Activated CD8-positive, alpha-beta T cell treated with anti-CD3 and anti-CD28 coated beads, Interleukin-2, amount 10 ng/mL, durations not matched to agents 7 days and 5 days (primary cell): ENCODE measurements at regions not wholly inside any gene's neighbourhood (a gene's known extent, or its start where the extent isn't known, plus 50 kb on each side); places are given as distances from the start of the nearest gene placed in this dataset.

Experiments used
- ATAC-seq: fragments of 150-1000 bp; cut with Tn5 transposase; one replicate; pipeline ENCODE4 v1.10.0; 2021; ENCODE audit warnings: moderate library complexity
- CTCF ChIA-PET: fragments of 350-600 bp; sonication (Branson Sonifier 250); formaldehyde crosslinking; loops from one replicate; lab custom pipeline; 2021; ENCODE audit warnings: antibody characterized with exemption; lab: Charles Lee
- POLR2A ChIA-PET: fragments of 350-600 bp; sonication (Branson Sonifier 250); formaldehyde crosslinking; loops from one replicate; lab custom pipeline; 2021; ENCODE audit warnings: antibody characterized with exemption; lab: Charles Lee
- DNase-seq: peaks from one replicate; pipeline ENCODE4 v3.0.0-alpha.2; 2020
- H3K27ac Mint-ChIP-seq: one replicate; pipeline ENCODE4 v1.8.0; 2021; ENCODE audit warnings: mild to moderate bottlenecking, mixed read lengths
- H3K27me3 Mint-ChIP-seq: one replicate; pipeline ENCODE4 v1.8.0; 2021; ENCODE audit warnings: low read depth, mixed read lengths
- H3K36me3 Mint-ChIP-seq: one replicate; pipeline ENCODE4 v1.8.0; 2021; ENCODE audit warnings: low read depth, mixed read lengths
- H3K4me1 Mint-ChIP-seq: one replicate; pipeline ENCODE4 v1.8.0; 2021; ENCODE audit warnings: low read depth, mixed read lengths
- H3K4me3 Mint-ChIP-seq: one replicate; pipeline ENCODE4 v1.8.0; 2021; ENCODE audit warnings: mild to moderate bottlenecking, mixed read lengths
- H3K9me3 Mint-ChIP-seq: one replicate; pipeline ENCODE4 v1.8.0; 2022; ENCODE audit warnings: mixed read lengths; ENCODE audit not compliant: insufficient read depth

DNA sequence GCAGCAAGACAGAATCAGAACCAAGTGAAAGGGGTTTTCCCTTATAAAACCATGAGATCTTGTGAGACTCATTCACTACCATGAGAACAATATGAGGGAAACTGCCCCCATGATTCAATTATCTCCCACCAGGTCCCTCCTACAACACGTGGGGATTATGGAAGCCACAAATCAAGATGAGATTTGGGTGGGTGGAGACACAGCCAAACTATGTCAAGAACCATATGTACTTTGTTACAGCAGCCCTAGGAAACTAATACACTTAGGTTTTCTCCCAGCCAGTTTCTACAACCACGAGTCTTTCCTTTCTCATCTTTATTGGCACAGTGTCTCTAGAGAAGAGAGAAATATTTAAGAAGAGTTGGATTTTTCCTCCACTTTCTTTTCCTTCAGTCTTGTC lies 72.6 kb downstream of the BTG1 start:
- Mint-ChIP-seq H3K4me3 (no peak overlapping the region), H3K27ac (no peak overlapping the region), H3K9me3 (peaks cover 6% of the 10 kb centered on the region), H3K36me3 (peaks cover 7% of the 10 kb centered on the region), H3K4me1 (peaks cover 20% of the 10 kb centered on the region), H3K27me3 (no peaks in the 10 kb centered on the region)
- no peak for ATAC-seq
- CTCF ChIA-PET: no interaction called here
- no peak for DNase-seq
- POLR2A ChIA-PET: no interaction called here

DNA sequence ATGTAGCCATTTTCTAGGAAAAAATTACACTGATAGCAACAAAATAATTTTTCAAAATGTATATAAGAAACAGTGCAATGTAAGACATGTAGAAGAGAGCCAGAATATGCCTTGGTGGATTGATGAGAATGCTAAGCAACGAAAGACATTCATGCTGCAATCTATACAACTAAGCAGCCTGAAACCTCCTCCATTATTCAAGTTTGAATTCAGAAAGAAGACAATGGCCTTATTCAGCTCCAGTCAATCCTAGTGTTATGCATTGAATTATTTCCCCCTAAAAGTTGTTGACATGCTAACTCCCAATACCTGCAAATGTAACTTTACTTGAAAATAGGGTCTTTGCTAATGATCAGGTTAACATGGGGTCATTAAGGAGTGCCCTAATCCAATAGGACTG lies 73.5 kb downstream of the BTG1 start:
- Mint-ChIP-seq H3K4me1 (peaks cover 16% of the 10 kb centered on the region), H3K4me3 (no peak overlapping the region), H3K27me3 (no peaks in the 10 kb centered on the region), H3K9me3 (peaks cover 6% of the 10 kb centered on the region), H3K27ac (no peak overlapping the region), H3K36me3 (peaks cover 7% of the 10 kb centered on the region)
- CTCF ChIA-PET: no interaction called here
- ATAC-seq: no peak
- POLR2A ChIA-PET: no interaction called here
- DNase-seq: no peak

DNA sequence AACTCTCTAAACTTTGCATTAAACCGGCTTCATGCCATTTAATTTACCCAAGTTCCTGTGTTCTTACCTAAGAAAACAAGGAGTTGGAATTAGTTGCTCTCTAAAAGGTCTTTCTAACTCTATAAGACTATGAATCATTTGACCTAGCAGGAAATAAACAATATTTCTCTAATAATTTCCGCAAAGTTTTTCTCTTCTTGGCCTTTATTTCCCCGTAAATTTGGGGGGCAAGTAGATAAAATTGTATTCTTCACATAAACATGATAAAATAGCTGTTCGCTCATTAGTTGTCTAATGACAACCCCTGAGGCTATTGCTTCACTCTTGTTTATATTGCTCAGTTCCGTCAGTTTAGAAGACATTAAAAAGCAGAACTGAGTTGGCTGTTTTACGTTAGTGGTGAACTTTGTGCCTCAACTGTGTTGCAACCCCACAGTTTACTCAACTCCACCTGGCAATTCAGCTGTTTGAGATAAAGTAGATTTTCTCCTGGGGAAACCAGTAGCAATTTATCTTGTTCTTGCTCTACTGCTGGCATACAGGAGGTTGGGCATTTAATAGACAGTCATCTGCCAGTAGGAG lies 74.7 kb downstream of the BTG1 start:
- ChIA-PET POLR2A (no interaction called here), CTCF (interaction anchor here (1.0 to 1.4 kb wide), 2 partner anchors 10 to 21 kb away, joined by 3 to 4 read pairs; no protein-coding TSS in a partner anchor)
- ATAC-seq (no peak), DNase-seq (no peak)
- Mint-ChIP-seq H3K4me3 (no peak overlapping the region), H3K36me3 (peaks cover 7% of the 10 kb centered on the region), H3K27ac (no peak overlapping the region), H3K4me1 (peaks cover 16% of the 10 kb centered on the region), H3K9me3 (peaks cover 6% of the 10 kb centered on the region), H3K27me3 (no peaks in the 10 kb centered on the region)

DNA sequence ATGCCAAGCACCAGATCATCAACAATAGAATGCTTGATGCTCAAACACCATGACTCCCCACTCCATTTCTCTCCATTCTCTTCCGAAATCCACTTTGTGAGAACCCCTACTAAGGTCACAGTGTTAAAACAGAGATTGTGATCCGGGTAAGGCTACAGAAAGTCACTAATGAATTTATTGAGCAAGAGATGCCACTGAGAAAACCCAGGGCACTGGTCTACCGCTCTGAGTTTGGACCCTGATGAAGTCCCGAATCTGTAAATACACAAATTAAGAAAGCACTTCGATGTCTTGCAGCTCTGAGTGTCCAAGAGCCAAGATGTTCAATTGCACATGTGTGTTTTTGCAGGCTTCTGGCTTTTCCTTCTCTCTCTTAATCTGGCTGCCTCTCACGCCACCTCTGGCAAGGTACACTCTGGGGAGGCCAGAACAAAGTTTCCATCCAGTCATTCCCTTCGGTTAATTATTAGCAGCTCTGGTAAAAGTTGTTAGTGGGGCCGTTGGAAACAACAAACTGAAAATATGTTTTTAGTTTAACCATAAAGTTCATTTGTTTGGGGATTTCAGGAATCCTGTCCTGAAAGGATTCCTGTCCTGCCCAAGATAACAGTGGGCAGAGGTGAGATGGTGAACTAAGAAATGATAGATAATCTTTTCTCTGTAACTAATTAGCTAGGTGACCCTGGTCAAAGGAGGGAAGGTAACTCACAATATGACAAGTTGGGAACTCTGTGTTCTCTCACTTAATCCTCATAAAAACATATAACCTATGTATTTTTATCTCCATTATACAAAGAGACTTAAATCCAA lies 75.4 kb downstream of the BTG1 start:
- Mint-ChIP-seq H3K36me3 (peaks cover 7% of the 10 kb centered on the region), H3K9me3 (peaks cover 6% of the 10 kb centered on the region), H3K4me3 (no peak overlapping the region), H3K27ac (no peak overlapping the region), H3K27me3 (no peaks in the 10 kb centered on the region), H3K4me1 (peaks cover 10% of the 10 kb centered on the region)
- POLR2A ChIA-PET: interaction anchor here (1.1 kb wide), 1 partner anchor 76 kb away, joined by 3 read pairs; the partner anchor contains the start of gene BTG1
- DNase-seq (no peak), ATAC-seq (no peak)
- CTCF ChIA-PET: interaction anchor here (1.0 to 1.4 kb wide), 2 partner anchors 10 to 20 kb away, joined by 3 to 4 read pairs; no protein-coding TSS in a partner anchor

DNA sequence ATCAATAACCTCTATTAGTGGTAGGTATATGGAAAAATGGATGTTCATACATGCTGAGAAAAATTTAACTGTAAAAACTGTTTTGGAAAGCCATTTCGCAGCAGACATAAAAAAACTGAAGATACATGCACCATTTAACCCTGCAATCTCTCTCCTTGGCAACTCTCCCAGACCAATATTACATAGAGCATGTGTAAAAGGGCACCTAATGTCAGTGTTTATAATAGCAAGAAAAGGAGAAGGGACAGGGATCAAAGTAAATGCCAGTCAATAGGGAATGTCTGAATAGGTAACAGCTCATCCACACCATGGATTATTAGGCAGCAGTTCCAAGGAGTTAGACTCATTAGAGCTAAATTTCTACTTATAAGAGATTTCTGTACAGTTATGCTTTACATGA lies 77.2 kb downstream of the BTG1 start:
- Mint-ChIP-seq H3K4me1 (peaks cover 7% of the 10 kb centered on the region), H3K36me3 (peaks cover 3% of the 10 kb centered on the region), H3K9me3 (peaks cover 6% of the 10 kb centered on the region), H3K4me3 (no peak overlapping the region), H3K27me3 (no peaks in the 10 kb centered on the region), H3K27ac (no peak overlapping the region)
- no peak for ATAC-seq
- POLR2A ChIA-PET: no interaction called here
- DNase-seq: no peak
- CTCF ChIA-PET: interaction anchor here (1.1 kb wide), 1 partner anchor 20 kb away, joined by 3 read pairs; no protein-coding TSS in a partner anchor

DNA sequence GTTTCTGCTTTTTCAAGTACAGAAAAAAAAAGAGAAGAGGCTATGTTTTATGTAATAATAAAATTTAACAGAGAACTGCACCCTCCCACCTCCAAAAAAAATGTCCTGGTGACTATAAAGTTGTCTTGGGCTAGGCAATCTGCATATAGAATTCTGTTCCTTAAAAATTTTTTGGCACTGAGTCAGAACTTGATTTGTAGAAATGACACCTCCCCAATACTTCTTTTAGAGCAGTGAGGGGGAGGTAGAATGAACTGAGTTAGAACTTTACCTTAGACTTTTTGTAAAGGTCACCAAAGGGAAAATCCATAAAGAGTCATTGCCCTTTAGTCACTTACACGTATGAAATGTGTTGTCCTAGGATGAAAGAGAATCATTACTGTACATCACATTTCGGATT lies 80.0 kb downstream of the BTG1 start:
- no peak overlapping the region for H3K4me3 Mint-ChIP-seq
- peaks cover 3% of the 10 kb centered on the region for H3K36me3 Mint-ChIP-seq
- ChIA-PET POLR2A (interaction anchor here (0.7 to 1.5 kb wide), 2 partner anchors 11 to 78 kb away, joined by 4 read pairs; no protein-coding TSS in a partner anchor), CTCF (no interaction called here)
- H3K27ac Mint-ChIP-seq: no peak overlapping the region
- no peaks in the 10 kb centered on the region for H3K9me3 Mint-ChIP-seq
- DNase-seq: no peak
- H3K4me1 Mint-ChIP-seq: peaks cover 12% of the 10 kb centered on the region
- ATAC-seq: no peak
- H3K27me3 Mint-ChIP-seq: no peaks in the 10 kb centered on the region

DNA sequence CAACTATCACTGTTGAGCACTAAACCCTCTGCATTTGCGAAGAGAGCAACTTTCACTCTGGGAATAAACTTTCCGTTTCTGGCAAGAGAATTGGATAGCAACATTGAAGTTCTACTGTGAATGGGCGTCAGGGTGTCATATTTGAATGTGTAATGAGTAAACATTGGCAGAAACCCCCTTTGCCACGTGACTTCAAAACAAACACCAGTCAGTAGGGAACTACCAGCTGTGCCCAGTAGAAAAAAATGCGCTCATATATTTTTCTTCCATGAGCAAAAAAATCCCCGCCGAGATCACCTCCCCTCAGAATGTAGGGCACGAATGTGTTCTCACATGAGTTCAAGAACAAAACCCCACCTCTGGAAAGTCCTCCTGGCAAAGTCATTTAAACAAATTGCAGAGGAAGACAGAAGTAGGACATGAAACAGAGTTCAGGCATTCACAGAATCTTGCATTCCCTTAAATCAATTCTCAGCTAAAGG lies 80.6 kb downstream of the BTG1 start:
- H3K36me3 Mint-ChIP-seq: peaks cover 4% of the 10 kb centered on the region
- H3K27ac Mint-ChIP-seq: no peak overlapping the region
- H3K27me3 Mint-ChIP-seq: no peaks in the 10 kb centered on the region
- ChIA-PET CTCF (no interaction called here), POLR2A (interaction anchor here (0.7 to 1.5 kb wide), 3 partner anchors 10 to 79 kb away, joined by 3 to 4 read pairs (median 4); no protein-coding TSS in a partner anchor)
- no peak overlapping the region for H3K4me3 Mint-ChIP-seq
- H3K4me1 Mint-ChIP-seq: peaks cover 16% of the 10 kb centered on the region
- DNase-seq (no peak), ATAC-seq (no peak)
- no peaks in the 10 kb centered on the region for H3K9me3 Mint-ChIP-seq

DNA sequence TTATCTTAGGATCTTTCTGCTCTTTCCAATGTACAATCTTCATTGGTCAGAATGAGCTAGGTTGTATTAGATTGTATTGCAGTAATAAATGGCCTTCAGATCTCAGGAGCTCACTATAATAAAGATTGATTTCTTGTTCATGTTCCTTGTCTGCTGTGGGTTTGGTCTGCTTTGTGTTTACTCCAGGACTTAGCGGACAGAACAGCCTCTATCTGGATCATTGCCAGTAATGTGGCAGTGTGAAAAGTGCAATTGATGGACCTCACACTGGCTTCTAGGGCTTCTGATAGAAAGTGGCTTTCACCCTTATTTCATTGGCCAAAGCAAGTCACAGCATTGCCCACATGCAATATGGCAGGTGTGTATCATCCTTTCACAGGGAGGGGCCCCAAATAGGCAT lies 81.2 kb downstream of the BTG1 start:
- no peak for DNase-seq
- Mint-ChIP-seq H3K4me1 (peaks cover 22% of the 10 kb centered on the region), H3K9me3 (no peaks in the 10 kb centered on the region), H3K27me3 (no peaks in the 10 kb centered on the region), H3K36me3 (peaks cover 4% of the 10 kb centered on the region), H3K4me3 (no peak overlapping the region), H3K27ac (no peak overlapping the region)
- no peak for ATAC-seq
- CTCF ChIA-PET: no interaction called here
- POLR2A ChIA-PET: interaction anchor here (0.7 kb wide), 1 partner anchor 20 kb away, joined by 3 read pairs; no protein-coding TSS in a partner anchor

DNA sequence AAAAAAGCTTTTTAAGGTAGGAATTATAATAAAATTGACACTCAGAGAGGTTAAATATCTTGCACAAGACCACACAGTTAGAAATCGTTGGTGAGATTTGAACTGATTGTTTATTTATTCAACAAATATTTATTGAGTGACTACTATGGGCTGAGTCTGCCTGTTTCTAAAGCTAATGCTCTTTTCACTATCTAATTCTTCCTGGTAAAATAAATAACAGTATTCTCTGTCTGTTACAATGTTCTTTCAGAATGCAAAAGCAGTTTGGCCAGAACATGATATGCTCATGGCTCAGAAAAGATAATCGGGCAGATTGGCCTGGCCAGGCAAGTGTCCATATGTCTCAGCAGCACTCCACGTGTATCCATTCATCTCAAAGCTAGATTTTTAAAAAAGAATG lies 82.0 kb downstream of the BTG1 start:
- ChIA-PET CTCF (interaction anchor here (1.1 kb wide), 1 partner anchor 42 kb away, joined by 3 read pairs; no protein-coding TSS in a partner anchor), POLR2A (no interaction called here)
- H3K4me1 Mint-ChIP-seq: peaks cover 29% of the 10 kb centered on the region
- no peaks in the 10 kb centered on the region for H3K27me3 Mint-ChIP-seq
- no peak overlapping the region for H3K4me3 Mint-ChIP-seq
- H3K9me3 Mint-ChIP-seq: no peaks in the 10 kb centered on the region
- peaks cover 6% of the 10 kb centered on the region for H3K36me3 Mint-ChIP-seq
- no peak for ATAC-seq
- no peak overlapping the region for H3K27ac Mint-ChIP-seq
- DNase-seq: no peak

DNA sequence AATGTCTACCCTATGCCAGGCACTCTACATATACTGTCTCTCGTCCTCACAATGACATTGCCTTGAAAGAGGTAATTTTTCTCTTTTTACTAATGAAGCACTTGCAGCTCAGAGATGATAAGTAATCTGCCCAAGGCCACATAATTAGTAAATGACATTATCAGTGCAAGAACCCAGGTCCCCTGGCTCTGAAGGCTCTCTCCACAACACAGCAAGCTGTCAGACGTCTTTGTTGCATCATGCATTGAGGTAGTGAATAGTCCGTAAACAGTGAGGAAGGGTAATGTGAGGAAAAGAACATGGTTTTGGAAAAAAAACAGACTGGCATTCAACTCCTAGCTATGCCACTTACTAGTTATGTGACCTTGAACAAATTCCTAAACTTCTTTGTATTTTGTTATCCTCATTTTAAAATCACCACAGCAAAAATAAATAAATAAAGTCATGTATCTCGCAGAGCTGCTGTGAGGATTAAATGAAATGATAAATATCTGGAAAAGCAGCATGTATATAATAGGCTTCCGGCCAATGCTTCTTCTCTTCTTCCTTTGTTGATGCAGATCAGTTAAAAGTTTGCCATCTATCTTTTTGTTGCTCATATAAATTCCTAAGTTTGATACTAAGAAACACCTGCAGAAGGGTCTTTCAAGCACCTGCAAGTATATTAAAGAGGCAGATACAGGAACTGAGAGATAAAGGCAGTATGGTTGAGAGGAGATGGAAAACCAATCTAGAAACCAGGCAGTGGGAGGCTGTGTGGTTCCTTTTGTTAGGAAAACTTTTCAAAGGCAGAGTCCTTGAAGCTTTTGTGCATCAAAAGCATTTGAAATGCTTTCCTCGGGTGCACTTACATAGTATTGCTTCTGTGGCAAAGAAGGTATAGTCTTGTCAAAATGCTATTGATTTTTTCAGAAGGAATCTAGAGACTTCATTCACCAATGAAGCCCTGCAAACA lies 82.8 kb downstream of the BTG1 start:
- Mint-ChIP-seq H3K9me3 (no peaks in the 10 kb centered on the region), H3K4me1 (peaks cover 37% of the 10 kb centered on the region), H3K27ac (no peak overlapping the region), H3K36me3 (peaks cover 7% of the 10 kb centered on the region), H3K4me3 (no peak overlapping the region), H3K27me3 (no peaks in the 10 kb centered on the region)
- ATAC-seq (no peak), DNase-seq (no peak)
- POLR2A ChIA-PET: no interaction called here
- CTCF ChIA-PET: interaction anchor here (1.1 kb wide), 1 partner anchor 43 kb away, joined by 3 read pairs; no protein-coding TSS in a partner anchor

DNA sequence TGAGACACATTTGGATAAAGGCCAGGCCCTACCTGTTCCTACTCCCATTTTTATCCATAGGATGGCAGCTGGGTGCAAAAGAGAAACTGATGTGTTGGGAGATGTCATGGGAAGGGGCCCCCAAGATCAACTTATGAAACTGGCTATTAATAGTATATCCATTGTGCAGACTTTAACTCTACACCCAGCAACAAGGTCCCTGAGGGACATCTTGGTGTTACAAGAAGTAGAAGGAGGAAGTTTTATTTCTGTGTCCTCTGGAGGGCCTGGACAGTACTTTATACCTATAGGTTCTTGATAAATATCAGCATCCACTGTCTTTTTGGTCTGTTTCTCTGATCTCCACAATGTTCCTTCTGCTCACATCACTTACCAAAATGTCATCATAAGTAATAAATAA lies 84.6 kb downstream of the BTG1 start:
- Mint-ChIP-seq H3K4me1 (peaks cover 48% of the 10 kb centered on the region), H3K9me3 (no peaks in the 10 kb centered on the region), H3K36me3 (peaks cover 19% of the 10 kb centered on the region), H3K27me3 (no peaks in the 10 kb centered on the region), H3K4me3 (no peak overlapping the region), H3K27ac (no peak overlapping the region)
- DNase-seq (no peak), ATAC-seq (no peak)
- ChIA-PET POLR2A (no interaction called here), CTCF (interaction anchor here (0.6 to 1.5 kb wide), 4 partner anchors 10 to 58 kb away, joined by 3 read pairs; no protein-coding TSS in a partner anchor)
